SIG-M5 treated with dmso at 0.1 percent for 504 hours (cell line): ENCODE measurements at regions not wholly inside any gene's neighbourhood (a gene's known extent, or its start where the extent isn't known, plus 50 kb on each side); places are given as distances from the start of the nearest gene placed in this dataset.
"Not testable (repeated sequence)": the region's sequence is repeated elsewhere in the genome, so short reads cannot be mapped to it uniquely, and the experiment has no call there.

Experiments used
- DNase-seq: peaks from one replicate; lab custom pipeline; 2025; ENCODE audit not compliant: unreplicated experiment; lab: John Stamatoyannopoulos, UW

DNA sequence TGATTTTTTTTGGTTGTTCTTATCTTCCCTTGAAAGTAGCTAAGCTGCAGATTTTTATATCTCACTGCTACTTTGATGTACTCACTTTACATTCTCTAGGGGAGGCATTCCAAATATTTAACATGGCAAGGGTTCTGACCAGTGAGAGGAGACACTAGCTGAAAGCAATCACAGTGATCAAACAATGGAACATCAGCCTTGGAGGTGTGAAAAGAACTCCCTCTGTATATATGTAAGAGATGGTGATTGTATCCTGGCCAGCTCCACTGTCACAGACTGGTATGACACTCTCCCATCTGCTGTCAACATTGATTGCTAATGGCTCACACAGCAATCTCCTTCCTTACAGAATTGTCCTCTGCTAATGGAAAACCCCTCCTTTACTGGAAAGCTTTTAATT is 291.7 kb upstream of the CDH19 start:
- DNase-seq, result no peak

GRCh38 chr18:66894851-66895250 is 291.0 kb upstream of the CDH19 start:
- DNase-seq, result no peak

GRCh38 chr18:66892388-66892787 is 288.5 kb upstream of the CDH19 start:
- DNase-seq, result not testable (repeated sequence)

GRCh38 chr18:66874812-66875474 is 271.1 kb upstream of the CDH19 start:
- no peak for DNase-seq

DNA sequence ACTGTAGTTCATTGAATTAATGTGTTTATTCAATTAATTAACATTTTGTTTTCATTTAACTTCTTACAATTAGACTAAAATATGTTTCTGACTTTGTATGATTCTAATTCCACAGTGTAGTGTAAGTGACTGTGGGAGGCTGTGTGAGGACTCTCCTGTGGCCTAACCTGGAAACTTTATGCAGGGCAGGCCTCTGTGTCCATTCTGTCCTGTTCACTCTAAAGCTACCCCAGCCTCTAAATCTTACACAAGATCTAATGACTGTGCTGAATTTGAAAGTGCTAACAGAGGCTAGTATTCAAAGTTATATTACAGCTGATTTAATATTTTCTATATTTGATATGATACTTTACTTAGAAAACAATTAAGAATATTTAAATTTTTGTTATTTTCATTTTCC is 270.5 kb upstream of the CDH19 start:
- DNase-seq, result no peak

- no peak for DNase-seq
Measured at GRCh38 chr18:66873899-66874298, 270.0 kb upstream of the CDH19 start.

DNA sequence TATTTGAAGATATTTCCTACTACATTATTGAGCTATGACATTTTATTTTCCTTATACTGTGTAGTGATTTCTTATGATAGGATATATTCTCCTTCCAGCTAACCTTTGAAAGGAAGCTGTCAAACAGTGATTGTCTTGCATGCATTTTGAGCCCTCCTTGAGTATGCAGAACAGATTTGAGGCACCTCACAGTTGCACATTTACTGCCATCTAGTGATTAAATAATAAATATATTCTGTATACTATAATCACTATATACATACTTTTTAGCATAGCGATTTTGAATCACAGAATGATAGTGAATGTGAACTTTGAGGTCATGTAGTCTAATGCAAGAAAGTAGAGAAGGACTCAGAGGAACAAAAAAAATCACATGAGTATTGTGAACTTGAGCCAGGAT is 268.4 kb upstream of the CDH19 start:
- DNase-seq, result no peak

GRCh38 chr18:66867653-66868052 is 263.8 kb upstream of the CDH19 start:
- no peak for DNase-seq

- DNase-seq, result not testable (repeated sequence)
Measured at GRCh38 chr18:66866427-66866940, 262.6 kb upstream of the CDH19 start.

- no peak for DNase-seq
Measured at GRCh38 chr18:66838340-66838987, 234.6 kb upstream of the CDH19 start.

DNA sequence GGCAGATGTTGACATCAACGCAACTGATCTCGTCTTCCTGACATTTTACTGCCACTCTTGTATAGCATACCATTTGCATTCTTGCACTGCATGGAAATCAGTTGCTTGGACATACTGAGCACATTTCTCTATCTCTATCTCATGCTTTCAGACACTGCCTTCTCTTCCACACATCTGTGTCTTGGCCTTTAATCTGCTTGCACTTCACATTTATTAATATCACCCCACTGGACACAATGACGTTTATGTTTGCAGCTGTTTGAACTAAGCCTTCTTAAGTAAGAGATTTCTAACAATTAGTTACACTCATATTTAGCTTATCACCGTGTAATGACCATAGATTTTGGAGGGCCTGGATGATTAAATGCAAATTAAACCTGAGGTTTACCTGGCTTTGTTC is 229.8 kb upstream of the CDH19 start:
- DNase-seq, result no peak

GRCh38 chr18:66826211-66826610 is 222.3 kb upstream of the CDH19 start:
- no peak for DNase-seq

DNA sequence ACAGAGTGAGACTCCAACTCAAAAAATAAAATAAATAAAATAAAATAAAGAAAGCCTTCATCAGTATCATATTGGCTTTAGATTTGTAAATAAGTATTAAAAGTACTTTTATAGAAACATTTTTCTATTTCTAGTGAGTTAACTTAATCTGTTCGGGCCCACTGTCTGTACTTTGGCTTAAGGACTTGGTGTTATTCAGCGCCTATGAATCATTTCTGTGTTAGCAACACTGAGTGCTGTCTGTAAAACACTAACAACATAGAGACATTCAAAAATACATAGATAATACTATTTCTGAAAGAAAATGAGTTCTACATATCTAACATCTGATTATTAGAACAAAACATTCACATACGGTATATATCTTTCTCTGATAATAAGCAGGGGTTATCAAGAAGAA is 221.5 kb upstream of the CDH19 start:
- no peak for DNase-seq

GRCh38 chr18:66819235-66819634 is 215.3 kb upstream of the CDH19 start:
- DNase-seq, result no peak

DNA sequence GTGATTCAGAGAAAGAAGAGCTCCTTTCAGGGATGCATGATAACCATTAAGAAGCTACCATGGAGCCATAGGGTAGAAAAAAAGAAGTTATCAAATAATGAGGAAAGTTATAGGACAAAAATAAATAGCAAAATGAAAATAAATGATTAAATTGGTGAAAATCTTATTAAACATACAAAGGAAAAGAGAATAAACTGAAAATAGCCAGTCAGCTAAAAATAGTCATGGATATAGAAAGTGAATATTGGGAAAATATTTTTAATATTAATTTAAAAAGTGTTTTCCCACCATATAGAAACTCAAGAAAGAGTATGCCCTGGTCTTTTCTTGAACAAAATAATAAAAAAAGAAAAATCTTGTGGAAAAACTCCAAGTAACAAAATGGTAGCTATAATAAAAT is 209.2 kb upstream of the CDH19 start:
- no peak for DNase-seq

DNA sequence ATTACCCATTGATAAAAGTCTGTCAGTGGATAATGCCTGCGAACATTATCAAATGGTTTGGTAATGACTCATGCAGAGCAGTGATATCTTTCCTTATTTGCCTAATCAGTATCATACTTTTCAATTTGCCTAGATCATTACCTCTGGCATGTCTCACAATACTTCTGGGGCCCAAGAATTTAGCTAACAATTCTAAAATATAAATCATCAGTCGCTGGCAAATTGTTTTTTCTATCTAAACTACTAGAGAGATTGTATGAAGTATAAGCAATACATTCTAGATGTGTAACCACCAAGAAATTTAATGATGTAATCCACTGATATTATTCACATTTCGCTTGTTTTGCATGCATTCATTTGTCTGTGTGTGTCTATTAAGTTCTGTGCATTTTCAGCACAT is 191.2 kb upstream of the CDH19 start:
- DNase-seq, result no peak

DNA sequence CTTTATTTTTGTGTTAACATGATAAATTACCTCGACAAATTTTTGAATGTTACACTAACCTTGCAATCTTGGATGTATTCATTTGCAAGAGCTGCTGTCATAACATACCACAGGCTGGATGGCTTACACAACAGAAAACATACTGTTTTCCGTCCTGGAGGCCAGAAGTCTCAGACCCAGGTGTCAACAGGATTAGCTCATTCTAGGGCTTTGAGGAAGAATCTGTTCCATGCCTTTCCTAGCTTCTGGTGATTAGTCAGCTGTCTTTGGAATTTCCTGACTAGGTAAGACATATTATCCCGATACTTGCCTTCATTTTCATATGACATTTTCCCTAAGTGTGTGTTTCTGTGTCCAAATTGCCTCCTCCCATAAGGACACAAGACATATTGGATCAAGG is 188.6 kb upstream of the CDH19 start:
- DNase-seq, result no peak

GRCh38 chr18:66780609-66781008 is 176.7 kb upstream of the CDH19 start:
- no peak for DNase-seq

- no peak for DNase-seq
Measured at GRCh38 chr18:66778048-66778447, 174.2 kb upstream of the CDH19 start.

DNA sequence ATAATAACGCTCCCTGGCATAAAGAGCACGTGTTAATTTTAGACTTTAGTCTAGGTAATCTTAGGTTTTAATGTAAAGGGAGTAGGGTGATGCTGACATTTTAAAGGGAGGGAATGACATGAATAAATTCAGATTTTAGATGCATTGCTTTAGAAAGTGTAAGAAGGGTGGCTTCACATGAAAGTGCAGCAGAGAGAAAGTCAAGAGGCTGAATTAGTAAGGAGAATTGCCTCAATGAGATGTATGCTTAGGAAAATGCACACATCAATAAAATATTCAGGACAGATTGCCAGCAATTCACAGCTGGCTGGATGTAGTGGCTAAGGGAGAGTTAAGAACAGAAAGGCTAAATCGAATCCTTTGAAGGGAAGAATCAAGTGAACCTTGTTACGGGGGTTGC is 165.5 kb upstream of the CDH19 start:
- no peak for DNase-seq

DNA sequence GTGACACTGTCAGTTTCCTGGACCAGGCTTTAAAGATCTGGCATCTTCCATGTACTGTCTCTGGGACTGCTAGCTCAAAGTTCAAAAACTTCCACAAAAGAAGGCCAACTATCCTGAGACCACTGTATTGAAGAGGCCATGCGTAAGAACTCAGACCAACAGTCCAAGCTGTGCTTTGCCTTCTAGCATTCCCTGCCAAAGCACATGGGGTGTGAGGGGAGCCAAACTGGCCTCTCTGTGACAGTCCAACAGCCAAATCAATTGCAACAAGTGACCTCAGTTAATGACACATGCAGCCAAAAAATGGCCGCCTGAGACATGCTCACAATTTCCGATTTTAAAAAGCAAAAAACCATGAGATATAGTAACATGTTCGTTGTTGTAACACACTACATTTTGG is 160.3 kb upstream of the CDH19 start:
- DNase-seq, result no peak

DNA sequence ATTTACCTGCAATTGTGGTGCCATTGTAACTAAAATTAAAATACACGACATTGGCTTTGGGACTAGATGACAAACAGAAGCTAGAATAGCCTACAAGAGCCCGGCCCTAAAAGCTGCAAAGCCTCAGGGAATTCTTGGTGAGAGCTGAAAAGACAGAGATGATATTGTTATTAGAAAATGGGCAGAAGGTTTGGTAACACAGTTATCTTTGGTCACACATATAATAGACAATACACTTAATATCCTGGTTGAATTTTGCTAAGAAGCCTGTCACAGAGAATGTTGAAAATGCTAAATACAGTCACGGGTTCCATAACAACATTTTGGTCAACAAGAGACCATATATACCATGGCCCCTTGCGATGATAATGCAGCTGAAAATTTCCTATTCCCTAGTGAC is 157.3 kb upstream of the CDH19 start:
- DNase-seq, result no peak

DNA sequence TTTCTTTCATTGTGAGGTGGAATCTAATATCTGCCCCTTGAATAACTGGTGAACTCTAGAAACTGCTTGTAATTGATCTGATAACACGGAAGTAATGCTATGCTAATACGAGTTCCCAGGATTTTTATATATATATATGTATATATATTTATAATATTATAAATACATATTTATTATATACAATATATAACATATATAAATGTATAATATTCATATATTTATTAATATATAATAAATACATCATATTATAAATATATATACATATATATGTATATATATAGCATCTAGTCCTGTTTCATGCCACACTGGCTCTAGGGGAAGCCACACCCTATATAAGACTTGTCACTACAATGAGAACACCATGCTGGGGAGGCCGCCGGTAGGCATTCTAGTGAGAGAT is 156.7 kb upstream of the CDH19 start:
- no peak for DNase-seq
